ENCODE measurements at regions not wholly inside any gene's neighbourhood (a gene's known extent, or its start where the extent isn't known, plus 50 kb on each side); places are given as distances from the start of the nearest gene placed in this dataset.
A peak's percentile ranks its signal among the peaks of the same experiment; 100 is the strongest.

- no peak overlapping the region for H2BK12ac ChIP-seq (ENCODE audit: low read length)
- no peak overlapping the region for H3K4me2 ChIP-seq (ENCODE audit: insufficient read depth, low read length, poor library complexity, severe bottlenecking)
- no peaks in the 10 kb centered on the region for H3K36me3 ChIP-seq (replicated peaks in 1 of 2; ENCODE audit: control insufficient read depth in 2 of 2, insufficient read depth in 2 of 2, low read length in 2 of 2)
- no peak overlapping the region for H4K91ac ChIP-seq (ENCODE audit: low read depth, low read length, poor library complexity)
- H3K9ac ChIP-seq (ENCODE audit: low read depth, low read length, poor library complexity), result no peak overlapping the region
- WGBS, 2 donors (ENCODE audit: extremely low coverage in 2 of 2, insufficient read length in 2 of 2, insufficient replicate concordance in 1 of 2), result no CpG with 5 or more reads among the region's 6 CpGs
- H2BK5ac ChIP-seq (ENCODE audit: low read length), result no peak overlapping the region
- no peaks in the 10 kb centered on the region for H3K79me1 ChIP-seq (ENCODE audit: low read depth, low read length)
- H2AFZ ChIP-seq (ENCODE audit: low read length), result no peak overlapping the region
- H3K9me3 ChIP-seq (replicated peaks in 1 of 2; ENCODE audit: control insufficient read depth in 2 of 2, insufficient read depth in 1 of 2, low read depth in 1 of 2, low read length in 2 of 2), result no peaks in the 10 kb centered on the region
- no peak overlapping the region for H3K27ac ChIP-seq (replicated peaks; ENCODE audit: low read length)
- no peak overlapping the region for H3K4me3 ChIP-seq (ENCODE audit: low read length in 2 of 2)
- H3K18ac ChIP-seq (ENCODE audit: low read length), result no peak overlapping the region
- no peak for DNase-seq (ENCODE audit: low spot score)
- H3K23ac ChIP-seq (ENCODE audit: low read depth, low read length, poor library complexity), result no peak overlapping the region
- H2BK120ac ChIP-seq (ENCODE audit: low read depth, low read length), result no peak overlapping the region
- H3K4me1 ChIP-seq (ENCODE audit: control insufficient read depth in 2 of 2, insufficient read depth in 1 of 2, low read depth in 1 of 2, low read length in 2 of 2), result peaks cover 2 to 16% of the 10 kb centered on the region in 2 donors
- no peaks in the 10 kb centered on the region for H3K27me3 ChIP-seq (ENCODE audit: control insufficient read depth in 3 of 3, insufficient read depth in 3 of 3, low read depth in 1 of 3, low read length in 3 of 3)
- H2BK15ac ChIP-seq (ENCODE audit: low read length), result no peak overlapping the region
- no peak overlapping the region for H3K14ac ChIP-seq (ENCODE audit: low read length)
- H2AK5ac ChIP-seq (ENCODE audit: low read depth, low read length), result no peak overlapping the region
- H4K8ac ChIP-seq (ENCODE audit: low read depth, low read length), result no peak overlapping the region
- H3K4ac ChIP-seq (ENCODE audit: low read length), result no peak overlapping the region
Measured at GRCh38 chr18:2391470-2391869, 179.8 kb downstream of the METTL4 start.

- no CpG with 5 or more reads among the region's 2 CpGs for WGBS, 2 donors (ENCODE audit: extremely low coverage in 2 of 2, insufficient read length in 2 of 2, insufficient replicate concordance in 1 of 2)
- no peak overlapping the region for H3K23ac ChIP-seq (ENCODE audit: low read depth, low read length, poor library complexity)
- no peak overlapping the region for H3K27ac ChIP-seq (replicated peaks; ENCODE audit: low read length)
- no peak overlapping the region for H3K4me3 ChIP-seq (ENCODE audit: low read length in 2 of 2)
- no peaks in the 10 kb centered on the region for H3K27me3 ChIP-seq (ENCODE audit: control insufficient read depth in 3 of 3, insufficient read depth in 3 of 3, low read depth in 1 of 3, low read length in 3 of 3)
- H3K4ac ChIP-seq (ENCODE audit: low read length), result no peak overlapping the region
- no peak overlapping the region for H3K4me2 ChIP-seq (ENCODE audit: insufficient read depth, low read length, poor library complexity, severe bottlenecking)
- H3K4me1 ChIP-seq (ENCODE audit: control insufficient read depth in 2 of 2, insufficient read depth in 1 of 2, low read depth in 1 of 2, low read length in 2 of 2), result peaks cover 2 to 16% of the 10 kb centered on the region in 2 donors
- H4K8ac ChIP-seq (ENCODE audit: low read depth, low read length), result no peak overlapping the region
- H3K79me1 ChIP-seq (ENCODE audit: low read depth, low read length), result no peaks in the 10 kb centered on the region
- H2BK12ac ChIP-seq (ENCODE audit: low read length), result no peak overlapping the region
- H3K18ac ChIP-seq (ENCODE audit: low read length), result no peak overlapping the region
- H3K9ac ChIP-seq (ENCODE audit: low read depth, low read length, poor library complexity), result no peak overlapping the region
- no peak overlapping the region for H2BK5ac ChIP-seq (ENCODE audit: low read length)
- H4K91ac ChIP-seq (ENCODE audit: low read depth, low read length, poor library complexity), result no peak overlapping the region
- H3K14ac ChIP-seq (ENCODE audit: low read length), result no peak overlapping the region
- no peak overlapping the region for H2BK120ac ChIP-seq (ENCODE audit: low read depth, low read length)
- H3K9me3 ChIP-seq (replicated peaks in 1 of 2; ENCODE audit: control insufficient read depth in 2 of 2, insufficient read depth in 1 of 2, low read depth in 1 of 2, low read length in 2 of 2), result no peaks in the 10 kb centered on the region
- no peak overlapping the region for H2BK15ac ChIP-seq (ENCODE audit: low read length)
- DNase-seq (ENCODE audit: low spot score), result no peak
- no peak overlapping the region for H2AFZ ChIP-seq (ENCODE audit: low read length)
- no peak overlapping the region for H2AK5ac ChIP-seq (ENCODE audit: low read depth, low read length)
- H3K36me3 ChIP-seq (replicated peaks in 1 of 2; ENCODE audit: control insufficient read depth in 2 of 2, insufficient read depth in 2 of 2, low read length in 2 of 2), result no peaks in the 10 kb centered on the region
Measured at GRCh38 chr18:2392446-2392845, 178.9 kb downstream of the METTL4 start.

GRCh38 chr18:2394684-2395083 is 176.6 kb downstream of the METTL4 start:
- no peak overlapping the region for H3K4me3 ChIP-seq (ENCODE audit: low read length in 2 of 2)
- no peak overlapping the region for H4K8ac ChIP-seq (ENCODE audit: low read depth, low read length)
- no peak overlapping the region for H3K18ac ChIP-seq (ENCODE audit: low read length)
- no peak overlapping the region for H3K27ac ChIP-seq (replicated peaks; ENCODE audit: low read length)
- H3K23ac ChIP-seq (ENCODE audit: low read depth, low read length, poor library complexity), result no peak overlapping the region
- H2AK5ac ChIP-seq (ENCODE audit: low read depth, low read length), result no peak overlapping the region
- H2BK120ac ChIP-seq (ENCODE audit: low read depth, low read length), result no peak overlapping the region
- no peak overlapping the region for H2BK12ac ChIP-seq (ENCODE audit: low read length)
- H3K9ac ChIP-seq (ENCODE audit: low read depth, low read length, poor library complexity), result no peak overlapping the region
- H3K4ac ChIP-seq (ENCODE audit: low read length), result no peak overlapping the region
- peaks cover 2 to 16% of the 10 kb centered on the region in 2 donors for H3K4me1 ChIP-seq (ENCODE audit: control insufficient read depth in 2 of 2, insufficient read depth in 1 of 2, low read depth in 1 of 2, low read length in 2 of 2)
- H3K4me2 ChIP-seq (ENCODE audit: insufficient read depth, low read length, poor library complexity, severe bottlenecking), result no peak overlapping the region
- no CpG with 5 or more reads among the region's 7 CpGs for WGBS, 2 donors (ENCODE audit: extremely low coverage in 2 of 2, insufficient read length in 2 of 2, insufficient replicate concordance in 1 of 2)
- no peak for DNase-seq (ENCODE audit: low spot score)
- no peak overlapping the region for H2BK5ac ChIP-seq (ENCODE audit: low read length)
- no peak overlapping the region for H2BK15ac ChIP-seq (ENCODE audit: low read length)
- no peak overlapping the region for H4K91ac ChIP-seq (ENCODE audit: low read depth, low read length, poor library complexity)
- H3K36me3 ChIP-seq (replicated peaks in 1 of 2; ENCODE audit: control insufficient read depth in 2 of 2, insufficient read depth in 2 of 2, low read length in 2 of 2), result no peaks in the 10 kb centered on the region
- no peaks in the 10 kb centered on the region for H3K79me1 ChIP-seq (ENCODE audit: low read depth, low read length)
- no peaks in the 10 kb centered on the region for H3K27me3 ChIP-seq (ENCODE audit: control insufficient read depth in 3 of 3, insufficient read depth in 3 of 3, low read depth in 1 of 3, low read length in 3 of 3)
- no peaks in the 10 kb centered on the region for H3K9me3 ChIP-seq (replicated peaks in 1 of 2; ENCODE audit: control insufficient read depth in 2 of 2, insufficient read depth in 1 of 2, low read depth in 1 of 2, low read length in 2 of 2)
- H2AFZ ChIP-seq (ENCODE audit: low read length), result peak overlapping the region; percentile 73
- H3K14ac ChIP-seq (ENCODE audit: low read length), result no peak overlapping the region

- H3K4ac ChIP-seq (ENCODE audit: low read length), result no peak overlapping the region
- WGBS, 2 donors (ENCODE audit: extremely low coverage in 2 of 2, insufficient read length in 2 of 2, insufficient replicate concordance in 1 of 2), result no CpG with 5 or more reads among the region's 3 CpGs
- no peaks in the 10 kb centered on the region for H3K27me3 ChIP-seq (ENCODE audit: control insufficient read depth in 3 of 3, insufficient read depth in 3 of 3, low read depth in 1 of 3, low read length in 3 of 3)
- H2BK15ac ChIP-seq (ENCODE audit: low read length), result no peak overlapping the region
- H3K18ac ChIP-seq (ENCODE audit: low read length), result no peak overlapping the region
- H3K79me1 ChIP-seq (ENCODE audit: low read depth, low read length), result no peaks in the 10 kb centered on the region
- no peak overlapping the region for H2BK5ac ChIP-seq (ENCODE audit: low read length)
- no peak overlapping the region for H3K9ac ChIP-seq (ENCODE audit: low read depth, low read length, poor library complexity)
- no peak overlapping the region for H3K23ac ChIP-seq (ENCODE audit: low read depth, low read length, poor library complexity)
- no peaks in the 10 kb centered on the region for H3K9me3 ChIP-seq (replicated peaks in 1 of 2; ENCODE audit: control insufficient read depth in 2 of 2, insufficient read depth in 1 of 2, low read depth in 1 of 2, low read length in 2 of 2)
- no peak for DNase-seq (ENCODE audit: low spot score)
- H2BK12ac ChIP-seq (ENCODE audit: low read length), result no peak overlapping the region
- H3K4me1 ChIP-seq (ENCODE audit: control insufficient read depth in 2 of 2, insufficient read depth in 1 of 2, low read depth in 1 of 2, low read length in 2 of 2), result peaks cover 2 to 16% of the 10 kb centered on the region in 2 donors
- H2AK5ac ChIP-seq (ENCODE audit: low read depth, low read length), result no peak overlapping the region
- H2AFZ ChIP-seq (ENCODE audit: low read length), result peak overlapping the region; percentile 6
- H3K4me2 ChIP-seq (ENCODE audit: insufficient read depth, low read length, poor library complexity, severe bottlenecking), result no peak overlapping the region
- no peak overlapping the region for H4K91ac ChIP-seq (ENCODE audit: low read depth, low read length, poor library complexity)
- H3K36me3 ChIP-seq (replicated peaks in 1 of 2; ENCODE audit: control insufficient read depth in 2 of 2, insufficient read depth in 2 of 2, low read length in 2 of 2), result no peaks in the 10 kb centered on the region
- H3K27ac ChIP-seq (replicated peaks; ENCODE audit: low read length), result no peak overlapping the region
- H4K8ac ChIP-seq (ENCODE audit: low read depth, low read length), result no peak overlapping the region
- no peak overlapping the region for H3K14ac ChIP-seq (ENCODE audit: low read length)
- H2BK120ac ChIP-seq (ENCODE audit: low read depth, low read length), result no peak overlapping the region
- no peak overlapping the region for H3K4me3 ChIP-seq (ENCODE audit: low read length in 2 of 2)
Measured at GRCh38 chr18:2395427-2396161, 175.7 kb downstream of the METTL4 start.
